ENCODE measurements at regions not wholly inside any gene's neighbourhood (a gene's known extent, or its start where the extent isn't known, plus 50 kb on each side); places are given as distances from the start of the nearest gene placed in this dataset.

DNA sequence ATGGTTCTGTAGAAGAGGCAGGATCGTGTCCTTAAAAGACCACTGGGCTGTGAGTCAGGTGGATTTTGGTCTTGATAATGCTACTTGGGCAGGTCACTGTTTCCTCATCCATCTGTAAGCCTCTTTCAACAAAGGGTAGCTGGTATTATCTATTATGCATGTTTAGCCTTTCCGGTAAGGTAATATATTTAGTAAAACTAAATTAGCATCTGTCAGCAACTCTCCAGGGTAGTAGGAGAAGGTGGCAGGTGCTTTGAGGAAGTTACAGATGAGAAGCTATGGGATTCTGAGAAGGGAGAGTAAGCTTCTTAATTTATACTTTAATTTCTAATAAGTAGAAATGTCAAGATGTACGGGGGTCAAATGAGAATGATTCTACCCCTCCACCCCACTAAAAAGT lies 86.9 kb upstream of the TGM3 start:
- Histone ChIP-seq H3K4me3 (no peak overlapping the region), H3K79me2 (ENCODE audit: control insufficient read depth, insufficient read depth, low read length) (no peaks in the 10 kb centered on the region), H3K9ac (ENCODE audit: insufficient read depth in 1 of 2, low read depth in 2 of 2, low read length in 2 of 2) (no peak overlapping the region), H3K27ac (ENCODE audit: extremely low read depth, low read depth, low read length) (no peak overlapping the region), H4K20me1 (replicated peaks; ENCODE audit: control insufficient read depth, insufficient read depth, low read length) (no peaks in the 10 kb centered on the region), H3K36me3 (ENCODE audit: control insufficient read depth, insufficient read depth, low read length) (no peaks in the 10 kb centered on the region), H2AFZ (ENCODE audit: low read depth, low read length) (no peak overlapping the region), H3K27me3 (ENCODE audit: control insufficient read depth in 2 of 2, insufficient read depth in 2 of 2, low read length in 2 of 2) (peaks cover 4 to 35% of the 10 kb centered on the region in 2 experiments; a peak in 3 of 5 replicates), H3K4me1 (replicated peaks in 1 of 2; ENCODE audit: control insufficient read depth in 2 of 2, insufficient read depth in 2 of 2, low read length in 2 of 2) (peaks cover 0 to 12% of the 10 kb centered on the region in 2 experiments; a peak in 2 of 5 replicates), H3K9me1 (ENCODE audit: control insufficient read depth, insufficient read depth, low read length) (no peaks in the 10 kb centered on the region), H3K4me2 (ENCODE audit: insufficient read depth, low read length) (no peak overlapping the region), H3K9me3 (replicated peaks; ENCODE audit: control insufficient read depth, insufficient read depth, low read depth, low read length) (no peaks in the 10 kb centered on the region)
- ATAC-seq (no peak), DNase-seq (ENCODE audit: extremely low read depth in 1 of 4, low spot score in 3 of 4) (no peak), FAIRE-seq (no peak)
- intact Hi-C loops (cut with micrococcal nuclease) (loop anchor here (5.0 kb wide), 1 partner anchor 243 kb away; no protein-coding TSS in a partner anchor), in situ Hi-C loops (cut with MboI) (no loop called here)
- TF ChIP-seq FOXJ3 (CRISPR knock-in tag; IDR thresholded peaks at IDR 0.05), result no peak
- no peak for TF ChIP-seq DEAF1 (CRISPR knock-in tag; IDR thresholded peaks at IDR 0.05)
- TF ChIP-seq ZEB2 (IDR thresholded peaks at IDR 0.05), result no peak
- TF ChIP-seq NFE2 (IDR thresholded peaks at IDR 0.05; ENCODE audit: low read depth), result no peak
- no peak for TF ChIP-seq HNRNPL (IDR thresholded peaks at IDR 0.05; ENCODE audit: low read depth, low read length)
- TF ChIP-seq ZNF445 (CRISPR knock-in tag; IDR thresholded peaks at IDR 0.05; ENCODE audit: low read depth), result no peak
- TF ChIP-seq TCF7 (IDR thresholded peaks at IDR 0.05; ENCODE audit: borderline replicate concordance), result no peak
- no peak for TF ChIP-seq MCM3 (IDR thresholded peaks at IDR 0.05)
- TF ChIP-seq HLTF (IDR thresholded peaks at IDR 0.05), result no peak
- TF ChIP-seq RAD51 (IDR thresholded peaks at IDR 0.05; ENCODE audit: borderline replicate concordance, low read depth), result no peak
- no peak for TF ChIP-seq ZBTB5 (IDR thresholded peaks at IDR 0.05)
- TF ChIP-seq CREBBP (IDR thresholded peaks at IDR 0.05; ENCODE audit: low read depth, low read length), result no peak
- no peak for TF ChIP-seq E2F3 (CRISPR knock-in tag; IDR thresholded peaks at IDR 0.05)
- TF ChIP-seq E2F1 (CRISPR knock-in tag; IDR thresholded peaks at IDR 0.05), result no peak
- no peak for TF ChIP-seq KLF10 (CRISPR knock-in tag; IDR thresholded peaks at IDR 0.05)
- TF ChIP-seq, protein P1, sequence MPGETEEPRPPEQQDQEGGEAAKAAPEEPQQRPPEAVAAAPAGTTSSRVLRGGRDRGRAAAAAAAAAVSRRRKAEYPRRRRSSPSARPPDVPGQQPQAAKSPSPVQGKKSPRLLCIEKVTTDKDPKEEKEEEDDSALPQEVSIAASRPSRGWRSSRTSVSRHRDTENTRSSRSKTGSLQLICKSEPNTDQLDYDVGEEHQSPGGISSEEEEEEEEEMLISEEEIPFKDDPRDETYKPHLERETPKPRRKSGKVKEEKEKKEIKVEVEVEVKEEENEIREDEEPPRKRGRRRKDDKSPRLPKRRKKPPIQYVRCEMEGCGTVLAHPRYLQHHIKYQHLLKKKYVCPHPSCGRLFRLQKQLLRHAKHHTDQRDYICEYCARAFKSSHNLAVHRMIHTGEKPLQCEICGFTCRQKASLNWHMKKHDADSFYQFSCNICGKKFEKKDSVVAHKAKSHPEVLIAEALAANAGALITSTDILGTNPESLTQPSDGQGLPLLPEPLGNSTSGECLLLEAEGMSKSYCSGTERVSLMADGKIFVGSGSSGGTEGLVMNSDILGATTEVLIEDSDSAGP (CRISPR knock-in tag; IDR thresholded peaks at IDR 0.05), result no peak
- TF ChIP-seq DPF2 (IDR thresholded peaks at IDR 0.05), result no peak
- no peak for TF ChIP-seq CBX5 (IDR thresholded peaks at IDR 0.05; ENCODE audit: borderline replicate concordance, low read depth)
- TF ChIP-seq ZNF431 (CRISPR knock-in tag; IDR thresholded peaks at IDR 0.05), result no peak
- no peak for TF ChIP-seq ASH1L (IDR thresholded peaks at IDR 0.05; ENCODE audit: borderline replicate concordance, low read depth, partially characterized antibody)
- POLR2A ChIA-PET, result interaction anchor here (0.9 kb wide), 1 partner anchor 220 kb away, joined by 3 read pairs; no protein-coding TSS in a partner anchor
- BruUV-seq (replicated peaks), result no TSS peak
- WGBS (ENCODE audit: insufficient coverage, low coverage, missing lambda C conversion rate), result 0% methylated on average over 3 of the region's 3 CpGs
- CTCF ChIA-PET (ENCODE audit: low intra/inter-chr PET ratio), result interaction anchor here (0.6 to 2.4 kb wide), 3 partner anchors 138 to 466 kb away, joined by 3 to 12 read pairs (median 6); no protein-coding TSS in a partner anchor
